HG02642 (cell line): ENCODE measurements at regions not wholly inside any gene's neighbourhood (a gene's known extent, or its start where the extent isn't known, plus 50 kb on each side); places are given as distances from the start of the nearest gene placed in this dataset.
"Not testable (repeated sequence)": the region's sequence is repeated elsewhere in the genome, so short reads cannot be mapped to it uniquely, and the experiment has no call there.

ENCODE experiments used
- ATAC-seq: cut with Tn5 transposase; IDR thresholded peaks from one replicate; pipeline ENCODE4 v1.9.1; 2021; ENCODE audit warnings: mild to moderate bottlenecking; ENCODE audit not compliant: unreplicated experiment, poor library complexity

GRCh38 chr3:31092748-31093589 is 198.5 kb upstream of the GADL1 start:
- ATAC-seq: no peak

GRCh38 chr3:31093606-31094005 is 199.1 kb upstream of the GADL1 start:
- ATAC-seq: no peak

GRCh38 chr3:31094048-31094447 is 199.6 kb upstream of the GADL1 start:
- ATAC-seq: no peak

GRCh38 chr3:31095255-31095654 is 200.8 kb upstream of the GADL1 start:
- ATAC-seq: no peak

- no peak for ATAC-seq
Observed at GRCh38 chr3:31096661-31097395, 202.4 kb upstream of the GADL1 start.

GRCh38 chr3:31100519-31100918 is 206.1 kb upstream of the GADL1 start:
- ATAC-seq: no peak

- not testable (repeated sequence) for ATAC-seq
Observed at GRCh38 chr3:31101285-31101684, 206.8 kb upstream of the GADL1 start.

- no peak for ATAC-seq
Observed at GRCh38 chr3:31102196-31102879, 207.9 kb upstream of the GADL1 start.

- ATAC-seq: no peak
Observed at GRCh38 chr3:31103181-31103580, 208.7 kb upstream of the GADL1 start.

- ATAC-seq: no peak
Observed at GRCh38 chr3:31103623-31104180, 209.2 kb upstream of the GADL1 start.

- ATAC-seq: no peak
Observed at GRCh38 chr3:31105011-31105410, 210.6 kb upstream of the GADL1 start.

- no peak for ATAC-seq
Observed at GRCh38 chr3:31105438-31106077, 211.1 kb upstream of the GADL1 start.

- ATAC-seq: no peak
Observed at GRCh38 chr3:31106204-31106603, 211.7 kb upstream of the GADL1 start.

GRCh38 chr3:31106912-31107311 is 212.5 kb upstream of the GADL1 start:
- ATAC-seq: peak; percentile 92

GRCh38 chr3:31114929-31115283 is 220.4 kb upstream of the GADL1 start:
- no peak for ATAC-seq

- ATAC-seq: not testable (repeated sequence)
Observed at GRCh38 chr3:31115531-31115930, 221.1 kb upstream of the GADL1 start.

- ATAC-seq: no peak
Observed at GRCh38 chr3:31116651-31117050, 222.2 kb upstream of the GADL1 start.

- ATAC-seq: no peak
Observed at GRCh38 chr3:31117854-31118253, 223.4 kb upstream of the GADL1 start.

GRCh38 chr3:31124373-31124772 is 229.9 kb upstream of the GADL1 start:
- ATAC-seq: no peak

- no peak for ATAC-seq
Observed at GRCh38 chr3:31125413-31126020, 231.1 kb upstream of the GADL1 start.
